ENCODE measurements at regions not wholly inside any gene's neighbourhood (a gene's known extent, or its start where the extent isn't known, plus 50 kb on each side); places are given as distances from the start of the nearest gene placed in this dataset.

GRCh38 chr5:82448374-82448773, 170.2 kb upstream of the RPS23 start:
- TF ChIP-seq CTCF (IDR thresholded peaks at IDR 0.05) (no peak), REST (IDR thresholded peaks at IDR 0.05; ENCODE audit: insufficient read depth in 1 of 2, low read depth in 2 of 2, low read length in 1 of 2) (no peak), SIN3A (IDR thresholded peaks at IDR 0.05; ENCODE audit: borderline replicate concordance, insufficient read depth, low read depth, low read length) (no peak), POLR2AphosphoS5 (IDR thresholded peaks at IDR 0.05; ENCODE audit: low read depth, low read length) (no peak), TCF7L2 (IDR thresholded peaks at IDR 0.05; ENCODE audit: low read depth, low read length) (no peak)
